Neural cell (in vitro differentiated cells): ENCODE measurements at regions not wholly inside any gene's neighbourhood (a gene's known extent, or its start where the extent isn't known, plus 50 kb on each side); places are given as distances from the start of the nearest gene placed in this dataset.

Source experiments
- H2AFZ ChIP-seq: fragments of 200-600, 300-800 bp; sonication (generic), shearing (Covaris generic); 2 replicates; pipeline ENCODE4 v1.6.0; 2014; ENCODE audit warnings: low read depth, mild to moderate bottlenecking, antibody characterized with exemption, low read length, moderate library complexity
- H3F3A ChIP-seq: fragments of 200-600 bp; shearing (Covaris generic); 2 replicates; pipeline ENCODE4 v1.6.1; 2016; ENCODE audit warnings: mild to moderate bottlenecking, moderate library complexity, mixed read lengths, antibody characterized with exemption, low read length; ENCODE audit not compliant: insufficient read depth, poor library complexity, severe bottlenecking
- H3K27ac ChIP-seq: fragments of 200-600, 300-800 bp; sonication (generic), shearing (Covaris generic); 2 replicates; pipeline ENCODE4 v1.5.1; 2014; ENCODE audit warnings: mild to moderate bottlenecking, low read length, moderate library complexity
- H3K27me3 ChIP-seq: fragments of 300-800, 200-600 bp; sonication (generic), shearing (Covaris generic); 2 replicates; pipeline ENCODE4 v1.6.0; 2014; ENCODE audit warnings: mild to moderate bottlenecking, low read depth, low read length, moderate library complexity; ENCODE audit not compliant: insufficient read depth
- H3K36me3 ChIP-seq: fragments of 300-800, 200-600 bp; sonication (generic), shearing (Covaris generic); 2 replicates; pipeline ENCODE4 v1.5.1; 2014; ENCODE audit warnings: mild to moderate bottlenecking, antibody characterized with exemption, low read length, moderate library complexity; ENCODE audit not compliant: insufficient read depth
- H3K4me2 ChIP-seq: fragments of 300-800, 200-600 bp; sonication (generic), shearing (Covaris generic); 2 replicates; pipeline ENCODE4 v1.6.0; 2014; ENCODE audit warnings: mild to moderate bottlenecking, low read length
- H3K4me3 ChIP-seq: fragments of 300-800, 200-600 bp; sonication (generic), shearing (Covaris generic); 2 replicates; pipeline ENCODE4 v1.5.1; 2014; ENCODE audit warnings: mild to moderate bottlenecking, low read length, moderate library complexity
- H3K79me2 ChIP-seq: fragments of 200-600 bp; shearing (Covaris generic); replicated peaks from 2 replicates; pipeline ENCODE4 v1.6.0; 2014; ENCODE audit warnings: mild to moderate bottlenecking, low read length, moderate library complexity; ENCODE audit not compliant: insufficient read depth
- H3K9ac ChIP-seq: fragments of 300-800, 200-600 bp; sonication (generic), shearing (Covaris generic); 2 replicates; pipeline ENCODE4 v1.6.1; 2016; ENCODE audit warnings: mild to moderate bottlenecking, low read length, mixed read lengths
- H3K9me2 ChIP-seq: fragments of 200-600 bp; shearing (Covaris generic); 2 replicates; pipeline ENCODE4 v1.6.1; 2016; ENCODE audit warnings: mild to moderate bottlenecking, low read length, mixed read lengths; ENCODE audit not compliant: insufficient read depth
- H3K9me3 ChIP-seq: fragments of 200-600, 300-800 bp; sonication (generic), shearing (Covaris generic); 2 replicates; pipeline ENCODE4 v1.6.1; 2016; ENCODE audit warnings: mild to moderate bottlenecking, mixed run types, low read length, moderate library complexity, mixed read lengths
- H4K20me1 ChIP-seq: fragments of 200-600 bp; shearing (Covaris generic); 2 replicates; pipeline ENCODE4 v1.6.1; 2016; ENCODE audit warnings: mild to moderate bottlenecking, mixed run types; ENCODE audit not compliant: insufficient read depth
- CTCF ChIP-seq: fragments of 450-650 bp; IDR thresholded peaks from 2 replicates; pipeline ENCODE4 v1.5.1; 2014; ENCODE audit warnings: antibody characterized with exemption, mild to moderate bottlenecking, moderate library complexity; ENCODE audit not compliant: poor library complexity, severe bottlenecking
- EP300 ChIP-seq: fragments of 450-650 bp; conservative IDR thresholded peaks from 2 replicates; pipeline ENCODE4 v1.6.1; 2014; ENCODE audit warnings: antibody characterized with exemption, mild to moderate bottlenecking, moderate library complexity; ENCODE audit not compliant: poor library complexity, severe bottlenecking
- EZH2 ChIP-seq: fragments of 200-600, 300-800 bp; shearing (Covaris generic), sonication (generic); IDR thresholded peaks from 2 replicates; pipeline ENCODE4 v1.6.1; 2014; ENCODE audit warnings: antibody characterized with exemption, low read length, borderline replicate concordance, mild to moderate bottlenecking; ENCODE audit not compliant: insufficient read depth, poor library complexity, severe bottlenecking
- MXI1 ChIP-seq: fragments of 450-650 bp; conservative IDR thresholded peaks from 2 replicates; pipeline ENCODE4 v1.6.1; 2014; ENCODE audit warnings: antibody characterized with exemption, mild to moderate bottlenecking; ENCODE audit not compliant: poor library complexity, severe bottlenecking
- POLR2AphosphoS5 ChIP-seq: IDR thresholded peaks from 2 replicates; pipeline ENCODE4 v1.6.1; 2012
- RAD21 ChIP-seq: fragments of 450-650 bp; conservative IDR thresholded peaks from 2 replicates; pipeline ENCODE4 v1.6.1; 2014; ENCODE audit warnings: antibody characterized with exemption, mild to moderate bottlenecking, moderate library complexity
- REST ChIP-seq: IDR thresholded peaks from 2 replicates; pipeline ENCODE4 v1.6.1; 2012; ENCODE audit warnings: borderline replicate concordance
- SMC3 ChIP-seq: fragments of 450-650 bp; conservative IDR thresholded peaks from 2 replicates; pipeline ENCODE4 v1.6.1; 2014; ENCODE audit warnings: antibody characterized with exemption, mild to moderate bottlenecking, moderate library complexity; ENCODE audit not compliant: poor library complexity
- TAF1 ChIP-seq: IDR thresholded peaks from 2 replicates; pipeline ENCODE4 v1.6.1; 2012; ENCODE audit warnings: low read depth

- peaks cover 5% of the 10 kb centered on the region for H3K79me2 ChIP-seq
- H3K27ac ChIP-seq = peak overlapping the region; percentile 98
- H3K27me3 ChIP-seq = no peaks in the 10 kb centered on the region
- no peaks in the 10 kb centered on the region for H3K9me3 ChIP-seq
- no peaks in the 10 kb centered on the region for H3K9me2 ChIP-seq
- no peak overlapping the region for H2AFZ ChIP-seq
- peaks cover 18% of the 10 kb centered on the region for H3F3A ChIP-seq
- TF ChIP-seq EP300 (peak; percentile 93), CTCF (peak; percentile 97), RAD21 (peak; percentile 88), MXI1 (no peak), EZH2 (no peak), POLR2AphosphoS5 (peak; percentile 79), SMC3 (peak; percentile 87), TAF1 (peak; percentile 57), REST (no peak)
- H3K36me3 ChIP-seq = no peaks in the 10 kb centered on the region
- no peaks in the 10 kb centered on the region for H4K20me1 ChIP-seq
- peak overlapping the region; percentile 92 for H3K4me2 ChIP-seq
- H3K4me3 ChIP-seq = peak overlapping the region; percentile 49
- peak overlapping the region; percentile 76 for H3K9ac ChIP-seq
Observed at GRCh38 chr14:30270200-30271161, 288.5 kb upstream of the G2E3 start.

- peaks cover 20% of the 10 kb centered on the region for H3F3A ChIP-seq
- peak overlapping the region; percentile 1 for H2AFZ ChIP-seq
- no peaks in the 10 kb centered on the region for H3K27me3 ChIP-seq
- H3K4me3 ChIP-seq = peak overlapping the region; percentile 54
- no peaks in the 10 kb centered on the region for H3K9me2 ChIP-seq
- H3K27ac ChIP-seq = peak overlapping the region; percentile 98
- H4K20me1 ChIP-seq = no peaks in the 10 kb centered on the region
- no peak for TF ChIP-seq SMC3
- no peak for TF ChIP-seq TAF1
- TF ChIP-seq MXI1 = no peak
- TF ChIP-seq RAD21 = no peak
- TF ChIP-seq POLR2AphosphoS5 = peak; percentile 51
- no peak for TF ChIP-seq CTCF
- peak; percentile 41 for TF ChIP-seq EP300
- TF ChIP-seq REST = peak; percentile 43
- no peak for TF ChIP-seq EZH2
- peaks cover 5% of the 10 kb centered on the region for H3K79me2 ChIP-seq
- H3K9me3 ChIP-seq = no peaks in the 10 kb centered on the region
- H3K4me2 ChIP-seq = peak overlapping the region; percentile 92
- peak overlapping the region; percentile 76 for H3K9ac ChIP-seq
- H3K36me3 ChIP-seq = no peaks in the 10 kb centered on the region
Observed at GRCh38 chr14:30271811-30272323, 287.1 kb upstream of the G2E3 start.
